A549 (cell line): ENCODE measurements at regions not wholly inside any gene's neighbourhood (a gene's known extent, or its start where the extent isn't known, plus 50 kb on each side); places are given as distances from the start of the nearest gene placed in this dataset.

Experiments used
- ATAC-seq, 2 experiments: fragments of 200-7000 bp in 1 of 2; fragments of >200 bp in 1 of 2; cut with Nextera tagmentation in 1 of 2; cut with Tn5 transposase in 1 of 2; 3 replicates each; pipeline versions ENCODE4 v1.8.0 to v1.9.1; 2018 to 2020; ENCODE audit warnings: mild to moderate bottlenecking in 1 of 2, moderate library complexity in 1 of 2
- CTCF ChIA-PET: fragments of 300-600 bp; sonication (Branson Sonifier 250); formaldehyde crosslinking; extraction: SDS; loops from one replicate; lab custom pipeline; 2021; ENCODE audit warnings: antibody characterized with exemption, inconsistent platforms; lab: Yijun Ruan, JAX
- POLR2A ChIA-PET: fragments of 350-600 bp; formaldehyde crosslinking; extraction: SDS; loops from one replicate; lab custom pipeline; 2021; ENCODE audit warnings: antibody characterized with exemption, inconsistent platforms; lab: Yijun Ruan, JAX
- DNase-seq, 2 experiments: peaks; one replicate each; pipeline versions ENCODE4 v3.0.0 to v3.0.0-alpha.2; 2011 to 2016; ENCODE audit warnings: low read depth in 1 of 2, low spot score in 1 of 2
- FAIRE-seq: peaks from 2 replicates; lab custom pipeline; 2011; peaks lifted over from hg19 to GRCh38; lab: Jason Lieb, UNC
- H3K27ac ChIP-seq, 2 experiments: fragments of >200 bp; sonication (Bioruptor Twin); formaldehyde crosslinking; 3 replicates each; pipeline ENCODE4 v1.5.1; 2016 to 2017
- H3K4me1 ChIP-seq: fragments of >200 bp; sonication (Bioruptor Twin); formaldehyde crosslinking; 3 replicates; pipeline ENCODE4 v1.6.1; 2016
- H3K4me2 ChIP-seq: fragments of >200 bp; sonication (Bioruptor Twin); formaldehyde crosslinking; 3 replicates; pipeline ENCODE4 v1.6.1; 2016
- H3K4me3 ChIP-seq: fragments of >200 bp; sonication (Bioruptor Twin); formaldehyde crosslinking; 3 replicates; pipeline ENCODE4 v1.5.1; 2016
- H3K9me3 ChIP-seq: fragments of >200 bp; sonication (Bioruptor Twin); formaldehyde crosslinking; 3 replicates; pipeline ENCODE4 v1.6.1; 2016
- BHLHE40 ChIP-seq: IDR thresholded peaks from 2 replicates; pipeline ENCODE4 v1.6.1; 2012; ENCODE audit warnings: low read depth, low read length, inconsistent platforms
- CTCF ChIP-seq: fragments of >200 bp; sonication (Bioruptor Twin); formaldehyde crosslinking; IDR thresholded peaks from 3 replicates; pipeline ENCODE4 v1.5.1; 2016
- E2F6 ChIP-seq: IDR thresholded peaks from 2 replicates; pipeline ENCODE4 v1.6.1; 2012; ENCODE audit warnings: low read depth, borderline replicate concordance
- EHF ChIP-seq: fragments of 250-450 bp; sonication (Bioruptor Pico); IDR thresholded peaks from 2 replicates; pipeline ENCODE4 v1.5.0; 2020; ENCODE audit warnings: mild to moderate bottlenecking
- EHMT2 ChIP-seq: fragments of 200-600 bp; sonication (generic); IDR thresholded peaks from 2 replicates; pipeline ENCODE4 v1.6.1; 2016; ENCODE audit warnings: antibody characterized with exemption, low read depth, mild to moderate bottlenecking, moderate library complexity
- ELK1 ChIP-seq: fragments of 150-350 bp; IDR thresholded peaks from 2 replicates; pipeline ENCODE4 v1.6.1; 2014; ENCODE audit warnings: low read depth, mild to moderate bottlenecking, low read length
- EP300 ChIP-seq, 2 experiments: fragments of >200 bp; sonication (Bioruptor Twin); formaldehyde crosslinking; IDR thresholded peaks; 2 replicates in 1 of 2; 3 replicates in 1 of 2; pipeline ENCODE4 v1.6.1; 2016 to 2017
- ESRRA ChIP-seq: fragments of 150-350 bp; IDR thresholded peaks from 2 replicates; pipeline ENCODE4 v1.6.1; 2014; ENCODE audit warnings: mild to moderate bottlenecking, low read length, borderline replicate concordance
- FOSB ChIP-seq: fragments of 250-450 bp; sonication (Bioruptor Pico); IDR thresholded peaks from 2 replicates; pipeline ENCODE4 v1.5.0; 2020; ENCODE audit warnings: mild to moderate bottlenecking, moderate library complexity
- FOSL2 ChIP-seq, 2 experiments: fragments of 450-650 bp in 1 of 2; fragments of >200 bp in 1 of 2; sonication (Bioruptor Twin) in 1 of 2; formaldehyde crosslinking; IDR thresholded peaks; 2 replicates each; pipeline versions ENCODE4 v1.5.0 to v1.6.1; 2016 to 2020; ENCODE audit warnings: mild to moderate bottlenecking in 1 of 2, moderate library complexity in 1 of 2
- GATA3 ChIP-seq: IDR thresholded peaks from 2 replicates; pipeline ENCODE4 v1.6.1; 2012; ENCODE audit warnings: borderline replicate concordance
- HDAC2 ChIP-seq: fragments of 200-600 bp; sonication (generic); IDR thresholded peaks from 2 replicates; pipeline ENCODE4 v1.6.1; 2016
- HMGXB4 ChIP-seq: fragments of 250-450 bp; sonication (Bioruptor Pico); IDR thresholded peaks from 2 replicates; pipeline ENCODE4 v1.5.0; 2021; ENCODE audit warnings: mild to moderate bottlenecking, moderate library complexity, borderline replicate concordance
- JUN ChIP-seq, 2 experiments: fragments of >200 bp; sonication (Bioruptor Twin); formaldehyde crosslinking; IDR thresholded peaks; 2 replicates in 1 of 2; 3 replicates in 1 of 2; pipeline ENCODE4 v1.6.1; 2016 to 2017
- JUNB ChIP-seq: fragments of >200 bp; sonication (Bioruptor Twin); formaldehyde crosslinking; IDR thresholded peaks from 2 replicates; pipeline ENCODE4 v1.6.1; 2016
- KDM1A ChIP-seq: fragments of 200-600 bp; sonication (generic); IDR thresholded peaks from 2 replicates; pipeline ENCODE4 v1.6.1; 2016; ENCODE audit warnings: low read depth, mild to moderate bottlenecking
- MAX ChIP-seq: IDR thresholded peaks from 2 replicates; pipeline ENCODE4 v1.6.1; 2012
- MAZ ChIP-seq: fragments of 150-350 bp; IDR thresholded peaks from 2 replicates; pipeline ENCODE4 v1.6.1; 2014; ENCODE audit warnings: antibody characterized with exemption, low read depth, low read length, borderline replicate concordance
- MYC ChIP-seq: IDR thresholded peaks from 2 replicates; pipeline ENCODE4 v1.6.1; 2012; ENCODE audit warnings: mild to moderate bottlenecking, inconsistent platforms, low read length, improper control_type of control experiment, borderline replicate concordance
- NFE2L2 ChIP-seq: fragments of 150-350 bp; conservative IDR thresholded peaks from 2 replicates; pipeline ENCODE4 v1.6.1; 2014; ENCODE audit warnings: low read length
- NR3C1 ChIP-seq: fragments of >200 bp; sonication (Bioruptor Twin); formaldehyde crosslinking; IDR thresholded peaks from 3 replicates; pipeline ENCODE4 v1.6.1; 2017
- RARB ChIP-seq: fragments of 250-450 bp; sonication (Bioruptor Pico); IDR thresholded peaks from 2 replicates; pipeline ENCODE4 v1.8.0; 2021; ENCODE audit warnings: mild to moderate bottlenecking, moderate library complexity
- RFX5 ChIP-seq: fragments of 450-650 bp; IDR thresholded peaks from 2 replicates; pipeline ENCODE4 v1.7.1; 2014; ENCODE audit warnings: antibody characterized with exemption, mild to moderate bottlenecking, moderate library complexity
- RNF2 ChIP-seq: fragments of 200-600 bp; sonication (generic); IDR thresholded peaks from 2 replicates; pipeline ENCODE4 v1.6.1; 2016; ENCODE audit warnings: low read depth, mild to moderate bottlenecking, antibody characterized with exemption, moderate library complexity, borderline replicate concordance
- SMC3 ChIP-seq: fragments of >200 bp; sonication (Bioruptor Twin); formaldehyde crosslinking; IDR thresholded peaks from 3 replicates; pipeline ENCODE4 v1.6.1; 2018; ENCODE audit warnings: inconsistent platforms
- SREBF2 ChIP-seq: fragments of 450-650 bp; IDR thresholded peaks from 2 replicates; pipeline ENCODE4 v1.6.1; 2014; ENCODE audit warnings: mild to moderate bottlenecking, moderate library complexity
- TFCP2L1 ChIP-seq: fragments of 250-450 bp; sonication (Bioruptor Pico); IDR thresholded peaks from 2 replicates; pipeline ENCODE4 v1.5.0; 2021; ENCODE audit warnings: mild to moderate bottlenecking
- ZC3H11A ChIP-seq: fragments of 450-650 bp; IDR thresholded peaks from 2 replicates; pipeline ENCODE4 v1.6.1; 2014; ENCODE audit warnings: antibody characterized with exemption, mild to moderate bottlenecking
- WGBS: methylation state at CpG from one replicate; pipeline ENCODE4 v1.1.6; 2017; ENCODE audit errors: missing lambda C conversion rate; 5-methylcytosine and 5-hydroxymethylcytosine counted together

- peaks cover 13% of the 10 kb centered on the region for H3K9me3 ChIP-seq
- ChIA-PET CTCF (no interaction called here), POLR2A (no interaction called here)
- TF ChIP-seq FOSL2 (IDR thresholded peaks at IDR 0.05) (no peak), FOSL2 (CRISPR knock-in tag; IDR thresholded peaks at IDR 0.05) (no peak), JUNB (no peak), HDAC2 (no peak), KDM1A (no peak), TFCP2L1 (CRISPR knock-in tag) (no peak), JUN (IDR thresholded peaks at IDR 0.05) (no peak), RFX5 (no peak), MYC (no peak), NR3C1 (no peak), FOSB (CRISPR knock-in tag) (no peak), SREBF2 (no peak), EHF (no peak), SMC3 (no peak), GATA3 (no peak), ZC3H11A (no peak), RNF2 (no peak), BHLHE40 (no peak), ESRRA (no peak), MAX (no peak), EHMT2 (no peak)
- H3K27ac ChIP-seq = no peak overlapping the region
- FAIRE-seq (no peak), DNase-seq (peak in 1 of 2 experiments; percentile 20), ATAC-seq (no peak)
- no peak overlapping the region; the same call in 2 of the 3 replicates for H3K4me2 ChIP-seq
- WGBS = 59% methylated on average over 2 of the region's 2 CpGs
- H3K4me1 ChIP-seq = peaks cover 16% of the 10 kb centered on the region
- no peak overlapping the region for H3K4me3 ChIP-seq
Measured at GRCh38 chr3:159664006-159664405, 324.6 kb upstream of the IL12A start.

- Histone ChIP-seq H3K4me1 (peaks cover 22% of the 10 kb centered on the region), H3K4me2 (no peak overlapping the region; the same call in 2 of the 3 replicates), H3K27ac (0 out of 6 replicates have a peak overlapping the region, but pooled peaks of 1 of the 2 experiments have one; percentile 6), H3K4me3 (no peak overlapping the region), H3K9me3 (peaks cover 13% of the 10 kb centered on the region)
- DNase-seq (no peak), FAIRE-seq (no peak), ATAC-seq (no peak)
- ChIA-PET POLR2A (no interaction called here), CTCF (no interaction called here)
- TF ChIP-seq SMC3 (no peak), EP300 (IDR thresholded peaks at IDR 0.05) (no peak), NFE2L2 (no peak), CTCF (no peak), RARB (CRISPR knock-in tag) (no peak), FOSL2 (IDR thresholded peaks at IDR 0.05) (no peak), FOSL2 (CRISPR knock-in tag; IDR thresholded peaks at IDR 0.05) (no peak), HMGXB4 (CRISPR knock-in tag) (no peak), E2F6 (no peak), ELK1 (no peak), MAZ (no peak)
- 100% methylated on average over 1 of the region's 1 CpG for WGBS
Measured at GRCh38 chr3:159664653-159665052, 324.0 kb upstream of the IL12A start.
